Activated CD4-positive, alpha-beta T cell treated with anti-CD3 and anti-CD28 coated beads for 36 hours (primary cell): ENCODE measurements at regions not wholly inside any gene's neighbourhood (a gene's known extent, or its start where the extent isn't known, plus 50 kb on each side); places are given as distances from the start of the nearest gene placed in this dataset. TPM values are rescaled to one million over a fixed set of nuclear protein-coding genes. Genes with fewer than 3 reads are reported as not detected.

Experiments used
- microRNA-seq: library from miRNA; unstranded; fragments of <30 nt; microRNA quantifications from one replicate; pipeline ENCODE4 v1.2.0, GENCODE V29; 2021; ENCODE audit warnings: borderline replicate concordance

Small RNAs in the stretch of these regions (microRNA-seq; reads per million reads assigned to microRNA genes)
- gene MIR6076: not detected
